GM21786 (cell line): ENCODE measurements at regions not wholly inside any gene's neighbourhood (a gene's known extent, or its start where the extent isn't known, plus 50 kb on each side); places are given as distances from the start of the nearest gene placed in this dataset.
"Not testable (repeated sequence)": the region's sequence is repeated elsewhere in the genome, so short reads cannot be mapped to it uniquely, and the experiment has no call there.

Experiments used
- ATAC-seq: cut with Tn5 transposase; IDR thresholded peaks from one replicate; pipeline ENCODE4 v1.9.1; 2021; ENCODE audit not compliant: unreplicated experiment

GRCh38 chr2:66243809-66244208 is 191.1 kb upstream of the MEIS1 start:
- not testable (repeated sequence) for ATAC-seq

GRCh38 chr2:66242888-66243287 is 192.0 kb upstream of the MEIS1 start:
- ATAC-seq = not testable (repeated sequence)

GRCh38 chr2:66242099-66242789 is 192.7 kb upstream of the MEIS1 start:
- no peak for ATAC-seq

- ATAC-seq = no peak
Observed at GRCh38 chr2:66240286-66240685, 194.6 kb upstream of the MEIS1 start.

GRCh38 chr2:66239655-66240054 is 195.3 kb upstream of the MEIS1 start:
- ATAC-seq = no peak

- ATAC-seq = no peak
Observed at GRCh38 chr2:66237803-66238379, 197.0 kb upstream of the MEIS1 start.

GRCh38 chr2:66236816-66237802 is 197.8 kb upstream of the MEIS1 start:
- no peak for ATAC-seq

GRCh38 chr2:66236067-66236685 is 198.7 kb upstream of the MEIS1 start:
- ATAC-seq = no peak

- ATAC-seq = no peak
Observed at GRCh38 chr2:66235428-66235827, 199.5 kb upstream of the MEIS1 start.

- ATAC-seq = no peak
Observed at GRCh38 chr2:66233981-66234380, 200.9 kb upstream of the MEIS1 start.

- no peak for ATAC-seq
Observed at GRCh38 chr2:66228128-66228547, 206.8 kb upstream of the MEIS1 start.

- ATAC-seq = no peak
Observed at GRCh38 chr2:66217039-66217585, 217.8 kb upstream of the MEIS1 start.

GRCh38 chr2:66212749-66213148 is 222.2 kb upstream of the MEIS1 start:
- no peak for ATAC-seq

GRCh38 chr2:66202586-66202985 is 232.3 kb upstream of the MEIS1 start:
- no peak for ATAC-seq

GRCh38 chr2:66201242-66201641 is 233.7 kb upstream of the MEIS1 start:
- ATAC-seq = no peak

- no peak for ATAC-seq
Observed at GRCh38 chr2:66198873-66199272, 236.1 kb upstream of the MEIS1 start.

- no peak for ATAC-seq
Observed at GRCh38 chr2:66192888-66193287, 242.0 kb upstream of the MEIS1 start.

GRCh38 chr2:66191311-66191710 is 243.6 kb upstream of the MEIS1 start:
- no peak for ATAC-seq

GRCh38 chr2:66189553-66189952 is 245.4 kb upstream of the MEIS1 start:
- no peak for ATAC-seq

GRCh38 chr2:66186537-66186936 is 248.4 kb upstream of the MEIS1 start:
- ATAC-seq = no peak

- ATAC-seq = no peak
Observed at GRCh38 chr2:66185497-66186054, 249.3 kb upstream of the MEIS1 start.
